NOMO-1 (cell line): ENCODE measurements at regions not wholly inside any gene's neighbourhood (a gene's known extent, or its start where the extent isn't known, plus 50 kb on each side); places are given as distances from the start of the nearest gene placed in this dataset.

Source experiments
- DNase-seq, 2 experiments: peaks; one replicate each; lab custom pipeline; 2025; ENCODE audit not compliant: unreplicated experiment in 2 of 2; lab: John Stamatoyannopoulos, UW

- no peak for DNase-seq
Observed at GRCh38 chr5:65068410-65068809, 299.7 kb downstream of the CWC27 start.

- DNase-seq: no peak
Observed at GRCh38 chr5:65070026-65070425, 301.3 kb downstream of the CWC27 start.

GRCh38 chr5:65072850-65073249, 304.1 kb downstream of the CWC27 start:
- DNase-seq: no peak

GRCh38 chr5:65073250-65073661, 304.5 kb downstream of the CWC27 start:
- no peak for DNase-seq

- DNase-seq: no peak
Observed at GRCh38 chr5:65075623-65076250, 307.0 kb downstream of the CWC27 start.

GRCh38 chr5:65076251-65076869, 307.6 kb downstream of the CWC27 start:
- DNase-seq: peak; percentile 7 to 43

GRCh38 chr5:65077653-65078052, 308.9 kb downstream of the CWC27 start:
- no peak for DNase-seq

- no peak for DNase-seq
Observed at GRCh38 chr5:65078331-65078730, 309.6 kb downstream of the CWC27 start.

- DNase-seq: no peak
Observed at GRCh38 chr5:65081071-65081470, 312.3 kb downstream of the CWC27 start.

- no peak for DNase-seq
Observed at GRCh38 chr5:65084795-65085515, 316.2 kb downstream of the CWC27 start.

GRCh38 chr5:65085516-65085850, 316.8 kb downstream of the CWC27 start:
- DNase-seq: no peak

- DNase-seq: no peak
Observed at GRCh38 chr5:65086234-65086890, 317.6 kb downstream of the CWC27 start.

GRCh38 chr5:65087154-65087553, 318.4 kb downstream of the CWC27 start:
- DNase-seq: no peak

GRCh38 chr5:65094279-65094678, 325.5 kb downstream of the CWC27 start:
- DNase-seq: no peak

- no peak for DNase-seq
Observed at GRCh38 chr5:65098393-65098792, 329.7 kb downstream of the CWC27 start.
